Type B pancreatic cell (in vitro differentiated cells): ENCODE measurements at regions not wholly inside any gene's neighbourhood (a gene's known extent, or its start where the extent isn't known, plus 50 kb on each side); places are given as distances from the start of the nearest gene placed in this dataset.

ENCODE experiments used
- DNase-seq: peaks from one replicate; pipeline ENCODE4 v3.0.0; 2021; ENCODE audit warnings: mixed read lengths; ENCODE audit not compliant: unreplicated experiment; ENCODE audit errors: extremely low spot score
- H3K27ac Mint-ChIP-seq: 2 replicates; pipeline ENCODE4 v1.8.0; 2021; ENCODE audit warnings: mild to moderate bottlenecking, mixed read lengths
- H3K27me3 Mint-ChIP-seq: 2 replicates; pipeline ENCODE4 v1.8.0; 2021; ENCODE audit warnings: mixed read lengths
- H3K36me3 Mint-ChIP-seq: 2 replicates; pipeline ENCODE4 v1.8.0; 2021; ENCODE audit warnings: mixed read lengths
- H3K4me1 Mint-ChIP-seq: one replicate; pipeline ENCODE4 v1.8.0; 2021; ENCODE audit warnings: mixed read lengths; ENCODE audit not compliant: unreplicated experiment
- H3K4me3 Mint-ChIP-seq: 2 replicates; pipeline ENCODE4 v1.8.0; 2021; ENCODE audit warnings: mild to moderate bottlenecking, mixed read lengths
- H3K9me3 Mint-ChIP-seq: 2 replicates; pipeline ENCODE4 v1.8.0; 2021; ENCODE audit warnings: mixed read lengths
- CTCF ChIP-seq: fragments of 200-600 bp; sonication (generic); conservative IDR thresholded peaks from 2 replicates; pipeline ENCODE4 v1.5.0; 2021; ENCODE audit warnings: antibody characterized with exemption, mild to moderate bottlenecking

- H3K27ac Mint-ChIP-seq: no peak overlapping the region
- peaks cover 28% of the 10 kb centered on the region for H3K27me3 Mint-ChIP-seq
- H3K4me1 Mint-ChIP-seq: no peaks in the 10 kb centered on the region
- H3K4me3 Mint-ChIP-seq: no peak overlapping the region
- DNase-seq: no peak
- no peaks in the 10 kb centered on the region for H3K36me3 Mint-ChIP-seq
- TF ChIP-seq CTCF: no peak
- no peaks in the 10 kb centered on the region for H3K9me3 Mint-ChIP-seq
Measured at GRCh38 chr20:43836790-43837189, 77.9 kb upstream of the TOX2 start.

- Mint-ChIP-seq H3K4me3 (no peak overlapping the region), H3K36me3 (no peaks in the 10 kb centered on the region), H3K27ac (no peak overlapping the region), H3K9me3 (no peaks in the 10 kb centered on the region), H3K4me1 (no peaks in the 10 kb centered on the region), H3K27me3 (peaks cover 26% of the 10 kb centered on the region)
- DNase-seq: no peak
- no peak for TF ChIP-seq CTCF
Measured at GRCh38 chr20:43835944-43836508, 78.6 kb upstream of the TOX2 start.

GRCh38 chr20:43833511-43834395, 80.9 kb upstream of the TOX2 start:
- H3K4me3 Mint-ChIP-seq: no peak overlapping the region
- H3K27me3 Mint-ChIP-seq: peaks cover 29% of the 10 kb centered on the region
- H3K27ac Mint-ChIP-seq: no peak overlapping the region
- H3K9me3 Mint-ChIP-seq: no peaks in the 10 kb centered on the region
- H3K4me1 Mint-ChIP-seq: no peaks in the 10 kb centered on the region
- DNase-seq: no peak
- H3K36me3 Mint-ChIP-seq: no peaks in the 10 kb centered on the region
- TF ChIP-seq CTCF: no peak

GRCh38 chr20:43832961-43833360, 81.7 kb upstream of the TOX2 start:
- no peak for DNase-seq
- Mint-ChIP-seq H3K9me3 (no peaks in the 10 kb centered on the region), H3K4me1 (no peaks in the 10 kb centered on the region), H3K27me3 (peaks cover 37% of the 10 kb centered on the region), H3K36me3 (no peaks in the 10 kb centered on the region), H3K27ac (no peak overlapping the region), H3K4me3 (no peak overlapping the region)
- TF ChIP-seq CTCF: no peak

- H3K4me3 Mint-ChIP-seq: no peak overlapping the region
- no peaks in the 10 kb centered on the region for H3K9me3 Mint-ChIP-seq
- H3K27me3 Mint-ChIP-seq: peaks cover 41% of the 10 kb centered on the region
- DNase-seq: no peak
- no peaks in the 10 kb centered on the region for H3K36me3 Mint-ChIP-seq
- H3K27ac Mint-ChIP-seq: no peak overlapping the region
- no peak for TF ChIP-seq CTCF
- H3K4me1 Mint-ChIP-seq: no peaks in the 10 kb centered on the region
Measured at GRCh38 chr20:43832096-43832816, 82.4 kb upstream of the TOX2 start.
